ENCODE measurements at regions not wholly inside any gene's neighbourhood (a gene's known extent, or its start where the extent isn't known, plus 50 kb on each side); places are given as distances from the start of the nearest gene placed in this dataset.

- TF ChIP-seq POLR2A (IDR thresholded peaks at IDR 0.05) (no peak), CTCF (IDR thresholded peaks at IDR 0.05) (no peak), EP300 (IDR thresholded peaks at IDR 0.05) (no peak), POLR2AphosphoS5 (IDR thresholded peaks at IDR 0.05) (no peak)
Observed at GRCh38 chr16:55058576-55058975, 127.9 kb downstream of the IRX5 start.

Data from sigmoid colon (tissue), 4 donors.